AG09309 (cell line): ENCODE measurements at regions not wholly inside any gene's neighbourhood (a gene's known extent, or its start where the extent isn't known, plus 50 kb on each side); places are given as distances from the start of the nearest gene placed in this dataset.

ENCODE experiments used
- DNase-seq: peaks from one replicate; pipeline ENCODE4 v3.0.0-alpha.2; 2010; ENCODE audit warnings: low read depth
- H3K4me3 ChIP-seq: 2 replicates; pipeline ENCODE4 v1.5.1; 2011; ENCODE audit warnings: mild to moderate bottlenecking, low read depth, low read length, moderate library complexity; ENCODE audit not compliant: control insufficient read depth
- CTCF ChIP-seq: IDR thresholded peaks from 2 replicates; pipeline ENCODE4 v1.5.1; 2011; ENCODE audit warnings: mild to moderate bottlenecking, low read depth, low read length, inconsistent platforms; ENCODE audit not compliant: insufficient read depth, control insufficient read depth; ENCODE audit errors: missing control alignments

- H3K4me3 ChIP-seq, result no peak overlapping the region
- TF ChIP-seq CTCF, result no peak
- DNase-seq, result no peak
Observed at GRCh38 chr10:8719971-8720370, 665.5 kb downstream of the GATA3 start.

GRCh38 chr10:8721650-8722049 lies 667.2 kb downstream of the GATA3 start:
- no peak for DNase-seq
- H3K4me3 ChIP-seq, result no peak overlapping the region
- no peak for TF ChIP-seq CTCF

GRCh38 chr10:8722835-8723234 lies 668.3 kb downstream of the GATA3 start:
- no peak for DNase-seq
- H3K4me3 ChIP-seq, result no peak overlapping the region
- no peak for TF ChIP-seq CTCF

- DNase-seq, result no peak
- H3K4me3 ChIP-seq, result no peak overlapping the region
- no peak for TF ChIP-seq CTCF
Observed at GRCh38 chr10:8725343-8725742, 670.9 kb downstream of the GATA3 start.

- H3K4me3 ChIP-seq, result no peak overlapping the region
- no peak for DNase-seq
- no peak for TF ChIP-seq CTCF
Observed at GRCh38 chr10:8726084-8726778, 671.7 kb downstream of the GATA3 start.

GRCh38 chr10:8726779-8727084 lies 672.2 kb downstream of the GATA3 start:
- DNase-seq, result no peak
- no peak for TF ChIP-seq CTCF
- no peak overlapping the region for H3K4me3 ChIP-seq
